GM12878 (cell line): ENCODE measurements at regions not wholly inside any gene's neighbourhood (a gene's known extent, or its start where the extent isn't known, plus 50 kb on each side); places are given as distances from the start of the nearest gene placed in this dataset.

Experiments
- ATAC-seq: fragments of 200-7000 bp; cut with Tn5 transposase; 3 replicates; pipeline ENCODE4 v1.9.1; 2020; ENCODE audit warnings: mild to moderate bottlenecking, moderate library complexity
- BruUV-seq: library from RNA; stranded (reverse); fragments of 400-500 nt; replicated peaks from 2 replicates; lab custom pipeline; 2021; lab: Mats Ljungman, UMichigan
- CTCF ChIA-PET: fragments of 300-600 bp; sonication (Branson Sonifier 250); formaldehyde crosslinking; extraction: SDS; loops from one replicate; lab custom pipeline; 2021; ENCODE audit warnings: inconsistent platforms; lab: Yijun Ruan, JAX
- POLR2A ChIA-PET: fragments of 350-600 bp; formaldehyde crosslinking; extraction: SDS; loops from one replicate; lab custom pipeline; 2021; ENCODE audit warnings: inconsistent platforms; lab: Charles Lee
- RAD21 ChIA-PET: fragments of 300-600 bp; sonication (Branson Sonifier 250); formaldehyde crosslinking; loops from one replicate; lab custom pipeline; 2023; ENCODE audit warnings: antibody characterized with exemption; ENCODE audit not compliant: unreplicated experiment; lab: Charles Lee
- SMC1A ChIA-PET: fragments of 300-600 bp; sonication (Branson Sonifier 250); formaldehyde crosslinking; loops from one replicate; lab custom pipeline; 2023; ENCODE audit not compliant: unreplicated experiment, uncharacterized antibody; lab: Charles Lee
- DNase-seq: peaks from one replicate; pipeline ENCODE4 v3.0.0-alpha.2; 2011; ENCODE audit warnings: low read depth, low spot score
- FAIRE-seq: peaks from 3 replicates; lab custom pipeline; 2011; peaks lifted over from hg19 to GRCh38; lab: Jason Lieb, UNC
- H2AFZ ChIP-seq: 2 replicates; pipeline ENCODE4 v1.6.0; 2011; ENCODE audit warnings: low read depth, low read length, control low read depth; ENCODE audit not compliant: control insufficient read depth
- H3K27ac ChIP-seq: 2 replicates; pipeline ENCODE4 v1.5.1; 2011; ENCODE audit warnings: control low read depth; ENCODE audit not compliant: control insufficient read depth, insufficient read depth
- H3K27me3 ChIP-seq, 2 experiments: replicated peaks in 1 of 2; 2 replicates each; pipeline versions ENCODE4 v1.6.0 to v1.6.1; 2011; ENCODE audit warnings: low read length in 1 of 2; ENCODE audit not compliant: control insufficient read depth in 2 of 2, insufficient read depth in 2 of 2
- H3K36me3 ChIP-seq, 2 experiments: 2 replicates each; pipeline ENCODE4 v1.5.1; 2011; ENCODE audit warnings: low read length in 1 of 2; ENCODE audit not compliant: control insufficient read depth in 2 of 2, insufficient read depth in 2 of 2
- H3K4me1 ChIP-seq: 2 replicates; pipeline ENCODE4 v1.6.1; 2011; ENCODE audit warnings: mild to moderate bottlenecking, low read length, moderate library complexity, mixed read lengths; ENCODE audit not compliant: control insufficient read depth, insufficient read depth
- H3K4me2 ChIP-seq: 2 replicates; pipeline ENCODE4 v1.6.0; 2011; ENCODE audit warnings: control low read depth; ENCODE audit not compliant: control insufficient read depth, insufficient read depth
- H3K4me3 ChIP-seq: fragments of 200-600 bp; sonication (generic); 2 replicates; pipeline ENCODE4 v1.5.1; 2016
- H3K79me2 ChIP-seq: 2 replicates; pipeline ENCODE4 v1.6.0; 2011; ENCODE audit warnings: low read length; ENCODE audit not compliant: control insufficient read depth, insufficient read depth
- H3K9ac ChIP-seq: 2 replicates; pipeline ENCODE4 v1.8.0; 2011; ENCODE audit warnings: low read length, control low read depth, mixed read lengths; ENCODE audit not compliant: control insufficient read depth, insufficient read depth
- H3K9me3 ChIP-seq: replicated peaks from 3 replicates; pipeline ENCODE4 v1.5.1; 2011; ENCODE audit warnings: mild to moderate bottlenecking, low read length; ENCODE audit not compliant: control insufficient read depth, insufficient read depth
- H4K20me1 ChIP-seq: 2 replicates; pipeline ENCODE4 v1.6.0; 2011; ENCODE audit not compliant: control insufficient read depth, insufficient read depth
- ASH2L ChIP-seq: fragments of 300-600, 200-600 bp; sonication (generic); IDR thresholded peaks from 2 replicates; pipeline ENCODE4 v1.6.1; 2017; ENCODE audit warnings: low read depth, mild to moderate bottlenecking, borderline replicate concordance
- ATF3 ChIP-seq: IDR thresholded peaks from 2 replicates; pipeline ENCODE4 v1.6.1; 2011; ENCODE audit warnings: low read depth, mild to moderate bottlenecking, low read length, moderate library complexity, borderline replicate concordance; ENCODE audit errors: extremely low read depth
- CEBPB ChIP-seq, 2 experiments: fragments of 150-350 bp in 1 of 2; IDR thresholded peaks; 2 replicates each; pipeline ENCODE4 v1.6.1; 2012 to 2014; ENCODE audit warnings: low read depth in 2 of 2, low read length in 2 of 2, borderline replicate concordance in 1 of 2, inconsistent platforms in 1 of 2
- CHD2 ChIP-seq: IDR thresholded peaks from 2 replicates; pipeline ENCODE4 v1.6.1; 2011; ENCODE audit warnings: low read depth, low read length, improper control_type of control experiment, borderline replicate concordance
- EED ChIP-seq: sonication (generic); IDR thresholded peaks from 2 replicates; pipeline ENCODE4 v1.6.1; 2016; ENCODE audit warnings: antibody characterized with exemption, low read depth
- KDM1A ChIP-seq: fragments of 200-600 bp; sonication (generic); IDR thresholded peaks from 2 replicates; pipeline ENCODE4 v1.6.1; 2016; ENCODE audit warnings: borderline replicate concordance
- MTA2 ChIP-seq: fragments of 450-650 bp; IDR thresholded peaks from 2 replicates; pipeline ENCODE4 v1.6.1; 2016; ENCODE audit warnings: low read depth, mild to moderate bottlenecking, moderate library complexity
- PKNOX1 ChIP-seq: fragments of 450-650 bp; IDR thresholded peaks from 2 replicates; pipeline ENCODE4 v1.6.1; 2016; ENCODE audit warnings: mild to moderate bottlenecking
- RAD51 ChIP-seq: fragments of 450-650 bp; IDR thresholded peaks from 2 replicates; pipeline ENCODE4 v1.6.1; 2016; ENCODE audit warnings: moderate library complexity, mild to moderate bottlenecking, inconsistent platforms
- SMC3 ChIP-seq: IDR thresholded peaks from 2 replicates; pipeline ENCODE4 v1.6.1; 2011; ENCODE audit warnings: low read length, improper control_type of control experiment, borderline replicate concordance
- SPI1 ChIP-seq: IDR thresholded peaks from 2 replicates; pipeline ENCODE4 v1.6.1; 2011; ENCODE audit warnings: low read depth, mild to moderate bottlenecking, low read length, moderate library complexity, borderline replicate concordance; ENCODE audit not compliant: insufficient read depth
- TARDBP ChIP-seq: IDR thresholded peaks from 2 replicates; pipeline ENCODE4 v1.6.1; 2016; ENCODE audit warnings: borderline replicate concordance
- ZNF24 ChIP-seq: fragments of 450-650 bp; IDR thresholded peaks from 2 replicates; pipeline ENCODE4 v1.6.1; 2017; ENCODE audit warnings: antibody characterized with exemption, mild to moderate bottlenecking
- ZNF622 ChIP-seq: fragments of 450-650 bp; IDR thresholded peaks from 2 replicates; pipeline ENCODE4 v1.6.1; 2017; ENCODE audit warnings: mild to moderate bottlenecking, inconsistent platforms
- ZZZ3 ChIP-seq: IDR thresholded peaks from 2 replicates; pipeline ENCODE4 v1.6.1; 2011; ENCODE audit warnings: low read depth; ENCODE audit not compliant: control insufficient read depth, insufficient read length
- in situ Hi-C: fragments of 300-500 bp; cut with MboI; formaldehyde crosslinking; loops from 9 replicates; pipeline ENCODE4 v1.14.3; 2018; ENCODE audit warnings: mixed read lengths
- intact Hi-C: fragments of 100-400 bp; cut with micrococcal nuclease; formaldehyde crosslinking; loops from one replicate; pipeline ENCODE4 v1.14.2; 2022; ENCODE audit not compliant: unreplicated experiment
- TF ChIP-seq, protein P1 (sequence below), 3 experiments: IDR thresholded peaks in 2 of 3; conservative IDR thresholded peaks in 1 of 3; 2 replicates each; pipeline ENCODE4 v1.5.1; 2011; ENCODE audit warnings: low read depth in 3 of 3, low read length in 3 of 3, mild to moderate bottlenecking in 3 of 3, control low read depth in 2 of 3, moderate library complexity in 2 of 3, inconsistent platforms in 1 of 3, mixed read lengths in 1 of 3; ENCODE audit not compliant: control insufficient read depth in 2 of 3, insufficient read depth in 1 of 3; ENCODE audit errors: extremely low read depth in 1 of 3

- H3K4me1 ChIP-seq = no peaks in the 10 kb centered on the region
- H3K4me3 ChIP-seq = no peak overlapping the region
- no peak for FAIRE-seq
- ATAC-seq = no peak
- ChIA-PET SMC1A (interaction anchor here (1.4 kb wide), 1 partner anchor 11 kb away, joined by 3 read pairs; no protein-coding TSS in a partner anchor), RAD21 (no interaction called here), CTCF (no interaction called here), POLR2A (no interaction called here)
- TF ChIP-seq PKNOX1 (no peak), ATF3 (no peak), MTA2 (no peak), RAD51 (no peak), SMC3 (no peak), SPI1 (no peak), ZNF24 (no peak), TARDBP (no peak), EED (no peak), ZZZ3 (no peak), CEBPB (IDR thresholded peaks at IDR 0.05; ENCODE audit: borderline replicate concordance in 1 of 2, low read depth in 2 of 2, low read length in 2 of 2) (no peak), ZNF622 (no peak), ASH2L (no peak), KDM1A (no peak), CHD2 (no peak)
- TF ChIP-seq, protein P1, sequence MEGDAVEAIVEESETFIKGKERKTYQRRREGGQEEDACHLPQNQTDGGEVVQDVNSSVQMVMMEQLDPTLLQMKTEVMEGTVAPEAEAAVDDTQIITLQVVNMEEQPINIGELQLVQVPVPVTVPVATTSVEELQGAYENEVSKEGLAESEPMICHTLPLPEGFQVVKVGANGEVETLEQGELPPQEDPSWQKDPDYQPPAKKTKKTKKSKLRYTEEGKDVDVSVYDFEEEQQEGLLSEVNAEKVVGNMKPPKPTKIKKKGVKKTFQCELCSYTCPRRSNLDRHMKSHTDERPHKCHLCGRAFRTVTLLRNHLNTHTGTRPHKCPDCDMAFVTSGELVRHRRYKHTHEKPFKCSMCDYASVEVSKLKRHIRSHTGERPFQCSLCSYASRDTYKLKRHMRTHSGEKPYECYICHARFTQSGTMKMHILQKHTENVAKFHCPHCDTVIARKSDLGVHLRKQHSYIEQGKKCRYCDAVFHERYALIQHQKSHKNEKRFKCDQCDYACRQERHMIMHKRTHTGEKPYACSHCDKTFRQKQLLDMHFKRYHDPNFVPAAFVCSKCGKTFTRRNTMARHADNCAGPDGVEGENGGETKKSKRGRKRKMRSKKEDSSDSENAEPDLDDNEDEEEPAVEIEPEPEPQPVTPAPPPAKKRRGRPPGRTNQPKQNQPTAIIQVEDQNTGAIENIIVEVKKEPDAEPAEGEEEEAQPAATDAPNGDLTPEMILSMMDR (IDR thresholded peaks at IDR 0.05 in 2 of 3, conservative IDR thresholded peaks at IDR 0.05 in 1 of 3; ENCODE audit: control insufficient read depth in 2 of 3, extremely low read depth in 1 of 3, insufficient read depth in 1 of 3, low read depth in 3 of 3, low read length in 3 of 3) = no peak
- no peak overlapping the region for H3K9ac ChIP-seq
- intact Hi-C loops = no loop called here
- H3K27ac ChIP-seq = no peak overlapping the region
- H3K79me2 ChIP-seq = no peaks in the 10 kb centered on the region
- BruUV-seq = no TSS peak
- in situ Hi-C loops = no loop called here
- H4K20me1 ChIP-seq = no peaks in the 10 kb centered on the region
- H2AFZ ChIP-seq = no peak overlapping the region
- no peaks in the 10 kb centered on the region for H3K36me3 ChIP-seq
- H3K27me3 ChIP-seq = no peaks in the 10 kb centered on the region
- DNase-seq = no peak
- H3K4me2 ChIP-seq = no peak overlapping the region
- H3K9me3 ChIP-seq = no peaks in the 10 kb centered on the region
Observed at GRCh38 chr3:77919244-77919643, 879.3 kb downstream of the ROBO2 start.
